ENCODE measurements at regions not wholly inside any gene's neighbourhood (a gene's known extent, or its start where the extent isn't known, plus 50 kb on each side); places are given as distances from the start of the nearest gene placed in this dataset.

GRCh38 chr17:14875557-14876412 lies 389.3 kb downstream of the PMP22 start:
- TF ChIP-seq POLR2AphosphoS5 (IDR thresholded peaks at IDR 0.05; ENCODE audit: low read depth, low read length) (no peak), CTCF (IDR thresholded peaks at IDR 0.05 in 2 of 3, conservative IDR thresholded peaks at IDR 0.05 in 1 of 3; ENCODE audit: borderline replicate concordance in 1 of 3, insufficient read depth in 1 of 3, low read depth in 2 of 3, low read length in 2 of 3) (no peak), ZFX (IDR thresholded peaks at IDR 0.05) (no peak), CEBPB (IDR thresholded peaks at IDR 0.05; ENCODE audit: low read depth) (no peak), EZH2 (IDR thresholded peaks at IDR 0.05) (no peak), POLR2A (IDR thresholded peaks at IDR 0.05; ENCODE audit: borderline replicate concordance, extremely low read depth, insufficient read depth, insufficient read length) (no peak), CBX3 (IDR thresholded peaks at IDR 0.05; ENCODE audit: low read depth) (no peak), ATF3 (IDR thresholded peaks at IDR 0.05) (no peak), RAD21 (IDR thresholded peaks at IDR 0.05; ENCODE audit: low read depth) (no peak)
